DND-41 (cell line): ENCODE measurements at regions not wholly inside any gene's neighbourhood (a gene's known extent, or its start where the extent isn't known, plus 50 kb on each side); places are given as distances from the start of the nearest gene placed in this dataset.

ENCODE experiments used
- CTCF ChIP-seq: IDR thresholded peaks from 2 replicates; pipeline ENCODE4 v1.5.1; 2012; ENCODE audit warnings: borderline replicate concordance, low read length, moderate library complexity, mild to moderate bottlenecking; ENCODE audit not compliant: poor library complexity, severe bottlenecking; ENCODE audit errors: extremely low read depth
- EZH2 ChIP-seq: IDR thresholded peaks from 3 replicates; pipeline ENCODE4 v1.6.1; 2012; ENCODE audit warnings: borderline replicate concordance, low read depth, mild to moderate bottlenecking, moderate library complexity, low read length, inconsistent platforms; ENCODE audit not compliant: severe bottlenecking

- TF ChIP-seq EZH2 = no peak
- no peak for TF ChIP-seq CTCF
These were observed 713.5 kb downstream of the SORCS1 start for GRCh38 chr10:106450966-106451365.
